ENCODE measurements at regions not wholly inside any gene's neighbourhood (a gene's known extent, or its start where the extent isn't known, plus 50 kb on each side); places are given as distances from the start of the nearest gene placed in this dataset.

DNA sequence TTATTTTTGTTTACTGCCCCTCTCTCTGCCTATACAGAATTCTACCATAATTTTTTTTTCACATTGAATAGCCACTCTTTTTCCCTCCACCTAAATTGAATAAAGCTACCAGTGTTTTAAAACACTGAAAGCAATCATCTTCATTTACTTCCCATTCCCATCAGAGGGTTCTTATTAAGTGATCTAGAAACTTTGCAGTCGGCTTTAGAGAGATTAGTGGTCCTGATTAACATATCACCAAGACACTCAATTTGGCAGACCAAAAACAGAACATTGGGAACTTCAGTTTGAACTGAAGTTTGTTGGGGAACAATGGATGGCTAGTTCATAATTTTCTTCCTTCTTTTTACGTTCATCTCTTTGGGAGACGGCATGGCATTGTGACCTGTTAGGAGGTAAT lies 249.5 kb downstream of the CBLN4 start:
- DNase-seq = no peak
- Mint-ChIP-seq H3K9me3 (ENCODE audit: insufficient read depth) (peaks cover 4% of the 10 kb centered on the region), H3K27ac (no peak overlapping the region), H3K4me1 (no peaks in the 10 kb centered on the region), H3K4me3 (no peak overlapping the region), H3K27me3 (no peaks in the 10 kb centered on the region)
- H4K20me1 ChIP-seq (ENCODE audit: control insufficient read depth, insufficient read depth, low read length, poor library complexity, severe bottlenecking) = no peaks in the 10 kb centered on the region
- intact Hi-C loops (cut with micrococcal nuclease) = no loop called here
- no peak for ATAC-seq (ENCODE audit: low read depth)
- H3K27me3 ChIP-seq (replicated peaks in 1 of 4; ENCODE audit: control extremely low read depth in 1 of 4, control insufficient read depth in 3 of 4, insufficient read depth in 4 of 4, low read length in 3 of 4) = no peaks in the 10 kb centered on the region
- no CpG with 5 or more reads among the region's 3 CpGs for WGBS (ENCODE audit: insufficient coverage)
- no peak overlapping the region for H3K9ac ChIP-seq (ENCODE audit: low read length)
- H3K27ac ChIP-seq (ENCODE audit: low read length in 2 of 2) = no peak overlapping the region
- H3K9me3 ChIP-seq (ENCODE audit: control extremely low read depth in 1 of 3, control insufficient read depth in 2 of 3, insufficient read depth in 1 of 3, low read length in 2 of 3) = no peaks in the 10 kb centered on the region
- H2AFZ ChIP-seq (ENCODE audit: insufficient read depth, low read depth, low read length, poor library complexity, severe bottlenecking) = no peak overlapping the region
- H3K4me3 ChIP-seq (ENCODE audit: control extremely low read depth in 1 of 5, extremely low read depth in 1 of 5, insufficient read depth in 1 of 5, low read depth in 2 of 5, low read length in 4 of 5) = no peak overlapping the region
- TF ChIP-seq EZH2 (IDR thresholded peaks at IDR 0.05; ENCODE audit: borderline replicate concordance, insufficient read depth, low read depth, low read length, poor library complexity, severe bottlenecking) = no peak
- TF ChIP-seq, protein P1, sequence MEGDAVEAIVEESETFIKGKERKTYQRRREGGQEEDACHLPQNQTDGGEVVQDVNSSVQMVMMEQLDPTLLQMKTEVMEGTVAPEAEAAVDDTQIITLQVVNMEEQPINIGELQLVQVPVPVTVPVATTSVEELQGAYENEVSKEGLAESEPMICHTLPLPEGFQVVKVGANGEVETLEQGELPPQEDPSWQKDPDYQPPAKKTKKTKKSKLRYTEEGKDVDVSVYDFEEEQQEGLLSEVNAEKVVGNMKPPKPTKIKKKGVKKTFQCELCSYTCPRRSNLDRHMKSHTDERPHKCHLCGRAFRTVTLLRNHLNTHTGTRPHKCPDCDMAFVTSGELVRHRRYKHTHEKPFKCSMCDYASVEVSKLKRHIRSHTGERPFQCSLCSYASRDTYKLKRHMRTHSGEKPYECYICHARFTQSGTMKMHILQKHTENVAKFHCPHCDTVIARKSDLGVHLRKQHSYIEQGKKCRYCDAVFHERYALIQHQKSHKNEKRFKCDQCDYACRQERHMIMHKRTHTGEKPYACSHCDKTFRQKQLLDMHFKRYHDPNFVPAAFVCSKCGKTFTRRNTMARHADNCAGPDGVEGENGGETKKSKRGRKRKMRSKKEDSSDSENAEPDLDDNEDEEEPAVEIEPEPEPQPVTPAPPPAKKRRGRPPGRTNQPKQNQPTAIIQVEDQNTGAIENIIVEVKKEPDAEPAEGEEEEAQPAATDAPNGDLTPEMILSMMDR (IDR thresholded peaks at IDR 0.05) = no peak
- ChIA-PET POLR2A (no interaction called here), CTCF (no interaction called here)
- no peaks in the 10 kb centered on the region for H3K79me2 ChIP-seq (ENCODE audit: control insufficient read depth, insufficient read depth, low read length)
- no peaks in the 10 kb centered on the region for H3K36me3 ChIP-seq (replicated peaks in 1 of 2; ENCODE audit: control extremely low read depth in 1 of 2, control insufficient read depth in 1 of 2, extremely low read depth in 1 of 2, insufficient read depth in 2 of 2, low read length in 1 of 2)
- H3K4me1 ChIP-seq (ENCODE audit: control insufficient read depth in 2 of 2, insufficient read depth in 2 of 2, low read length in 2 of 2) = no peaks in the 10 kb centered on the region
- H3K4me2 ChIP-seq (replicated peaks; ENCODE audit: low read depth, low read length, poor library complexity, severe bottlenecking) = no peak overlapping the region

DNA sequence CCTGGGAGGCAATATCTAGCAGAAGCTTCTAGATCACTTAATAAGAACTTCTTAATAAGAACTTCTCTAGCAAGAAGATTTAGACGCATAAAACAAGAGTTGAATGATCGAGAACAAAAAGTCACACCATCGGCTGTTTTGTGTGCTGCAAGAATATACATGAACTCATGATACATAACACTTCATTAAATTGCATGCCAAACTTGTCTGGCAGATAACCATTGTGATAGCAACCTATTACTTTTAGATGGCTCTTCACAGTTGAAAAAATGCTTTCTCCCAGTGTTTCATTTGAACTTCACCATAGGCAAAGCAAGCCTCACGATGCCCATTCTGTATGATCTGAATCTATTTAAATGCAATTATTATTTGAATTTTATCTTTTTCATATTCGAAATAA lies 249.9 kb downstream of the CBLN4 start:
- Histone ChIP-seq H3K27me3 (replicated peaks in 1 of 4; ENCODE audit: control extremely low read depth in 1 of 4, control insufficient read depth in 3 of 4, insufficient read depth in 4 of 4, low read length in 3 of 4) (no peaks in the 10 kb centered on the region), H4K20me1 (ENCODE audit: control insufficient read depth, insufficient read depth, low read length, poor library complexity, severe bottlenecking) (no peaks in the 10 kb centered on the region), H3K79me2 (ENCODE audit: control insufficient read depth, insufficient read depth, low read length) (no peaks in the 10 kb centered on the region), H2AFZ (ENCODE audit: insufficient read depth, low read depth, low read length, poor library complexity, severe bottlenecking) (no peak overlapping the region), H3K36me3 (replicated peaks in 1 of 2; ENCODE audit: control extremely low read depth in 1 of 2, control insufficient read depth in 1 of 2, extremely low read depth in 1 of 2, insufficient read depth in 2 of 2, low read length in 1 of 2) (no peaks in the 10 kb centered on the region), H3K9ac (ENCODE audit: low read length) (no peak overlapping the region), H3K9me3 (ENCODE audit: control extremely low read depth in 1 of 3, control insufficient read depth in 2 of 3, insufficient read depth in 1 of 3, low read length in 2 of 3) (no peaks in the 10 kb centered on the region), H3K4me1 (ENCODE audit: control insufficient read depth in 2 of 2, insufficient read depth in 2 of 2, low read length in 2 of 2) (no peaks in the 10 kb centered on the region), H3K4me3 (ENCODE audit: control extremely low read depth in 1 of 5, extremely low read depth in 1 of 5, insufficient read depth in 1 of 5, low read depth in 2 of 5, low read length in 4 of 5) (no peak overlapping the region), H3K27ac (ENCODE audit: low read length in 2 of 2) (no peak overlapping the region), H3K4me2 (replicated peaks; ENCODE audit: low read depth, low read length, poor library complexity, severe bottlenecking) (no peak overlapping the region)
- H3K4me3 Mint-ChIP-seq = no peak overlapping the region
- intact Hi-C loops (cut with micrococcal nuclease) = no loop called here
- peaks cover 4% of the 10 kb centered on the region for H3K9me3 Mint-ChIP-seq (ENCODE audit: insufficient read depth)
- ATAC-seq (ENCODE audit: low read depth) (no peak), DNase-seq (no peak)
- CTCF ChIA-PET = no interaction called here
- no peaks in the 10 kb centered on the region for H3K27me3 Mint-ChIP-seq
- H3K27ac Mint-ChIP-seq = no peak overlapping the region
- POLR2A ChIA-PET = no interaction called here
- no peaks in the 10 kb centered on the region for H3K4me1 Mint-ChIP-seq
- 83% methylated on average over 4 of the region's 5 CpGs for WGBS (ENCODE audit: insufficient coverage)
- TF ChIP-seq, protein P1 (IDR thresholded peaks at IDR 0.05) = no peak
- no peak for TF ChIP-seq EZH2 (IDR thresholded peaks at IDR 0.05; ENCODE audit: borderline replicate concordance, insufficient read depth, low read depth, low read length, poor library complexity, severe bottlenecking)
